ENCODE measurements at regions not wholly inside any gene's neighbourhood (a gene's known extent, or its start where the extent isn't known, plus 50 kb on each side); places are given as distances from the start of the nearest gene placed in this dataset.

DNA sequence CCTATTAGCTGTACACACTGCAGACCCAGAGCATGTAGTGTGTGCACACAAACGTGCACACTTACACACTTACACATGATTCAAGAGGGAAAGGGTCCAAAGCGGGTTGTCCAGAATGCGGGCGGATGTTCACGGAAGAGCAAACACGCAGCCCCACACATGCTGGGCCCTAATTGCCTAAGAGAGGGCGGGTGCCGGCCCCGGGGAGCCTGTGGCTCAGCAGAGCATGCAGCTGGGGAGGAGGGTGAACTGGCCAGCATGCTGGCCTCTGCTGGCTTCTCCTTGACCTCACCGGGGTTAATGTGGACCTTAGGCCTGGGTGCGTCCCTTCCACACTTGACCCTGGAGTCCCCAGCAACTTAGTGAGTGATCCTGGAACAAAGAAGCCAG is 816.3 kb downstream of the BRD1 start:
- TF ChIP-seq, protein P1, sequence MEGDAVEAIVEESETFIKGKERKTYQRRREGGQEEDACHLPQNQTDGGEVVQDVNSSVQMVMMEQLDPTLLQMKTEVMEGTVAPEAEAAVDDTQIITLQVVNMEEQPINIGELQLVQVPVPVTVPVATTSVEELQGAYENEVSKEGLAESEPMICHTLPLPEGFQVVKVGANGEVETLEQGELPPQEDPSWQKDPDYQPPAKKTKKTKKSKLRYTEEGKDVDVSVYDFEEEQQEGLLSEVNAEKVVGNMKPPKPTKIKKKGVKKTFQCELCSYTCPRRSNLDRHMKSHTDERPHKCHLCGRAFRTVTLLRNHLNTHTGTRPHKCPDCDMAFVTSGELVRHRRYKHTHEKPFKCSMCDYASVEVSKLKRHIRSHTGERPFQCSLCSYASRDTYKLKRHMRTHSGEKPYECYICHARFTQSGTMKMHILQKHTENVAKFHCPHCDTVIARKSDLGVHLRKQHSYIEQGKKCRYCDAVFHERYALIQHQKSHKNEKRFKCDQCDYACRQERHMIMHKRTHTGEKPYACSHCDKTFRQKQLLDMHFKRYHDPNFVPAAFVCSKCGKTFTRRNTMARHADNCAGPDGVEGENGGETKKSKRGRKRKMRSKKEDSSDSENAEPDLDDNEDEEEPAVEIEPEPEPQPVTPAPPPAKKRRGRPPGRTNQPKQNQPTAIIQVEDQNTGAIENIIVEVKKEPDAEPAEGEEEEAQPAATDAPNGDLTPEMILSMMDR (IDR thresholded peaks at IDR 0.05), result no peak
- TF ChIP-seq POLR2AphosphoS5 (IDR thresholded peaks at IDR 0.05; ENCODE audit: low read depth, low read length) (no peak), SIN3A (IDR thresholded peaks at IDR 0.05; ENCODE audit: borderline replicate concordance, insufficient read depth, low read depth, low read length) (no peak)

Measured in Panc1 (cell line).